GM23338 (cell line): ENCODE measurements at regions not wholly inside any gene's neighbourhood (a gene's known extent, or its start where the extent isn't known, plus 50 kb on each side); places are given as distances from the start of the nearest gene placed in this dataset.

ENCODE experiments used
- ATAC-seq: fragments of 200-7000 bp; cut with Tn5 transposase; 3 replicates; pipeline ENCODE4 v1.9.1; 2020
- DNase-seq: peaks from one replicate; pipeline ENCODE4 v3.0.0-alpha.2; 2015; ENCODE audit warnings: low spot score
- H2AFZ ChIP-seq: fragments of 200-600 bp; sonication (generic); 2 replicates; pipeline ENCODE4 v1.8.0; 2016; ENCODE audit warnings: antibody characterized with exemption, mild to moderate bottlenecking, moderate library complexity
- H3F3A ChIP-seq: fragments of 200-600 bp; sonication (generic); replicated peaks from 2 replicates; pipeline ENCODE4 v1.8.0; 2017; ENCODE audit warnings: antibody characterized with exemption, mixed run types, low read depth
- H3K27ac ChIP-seq: fragments of 200-600 bp; sonication (generic); 2 replicates; pipeline ENCODE4 v1.6.1; 2016; ENCODE audit warnings: low read depth
- H3K27me3 ChIP-seq: fragments of 200-600 bp; sonication (generic); 2 replicates; pipeline ENCODE4 v1.8.0; 2016; ENCODE audit warnings: mild to moderate bottlenecking, mixed run types, moderate library complexity; ENCODE audit not compliant: insufficient read depth
- H3K36me3 ChIP-seq: fragments of 200-600 bp; sonication (generic); 2 replicates; pipeline ENCODE4 v1.8.0; 2016; ENCODE audit warnings: mild to moderate bottlenecking; ENCODE audit not compliant: insufficient read depth
- H3K4me1 ChIP-seq: fragments of 200-600 bp; sonication (generic); 2 replicates; pipeline ENCODE4 v1.8.0; 2016; ENCODE audit warnings: mild to moderate bottlenecking, moderate library complexity; ENCODE audit not compliant: insufficient read depth
- H3K4me2 ChIP-seq: fragments of 200-600 bp; sonication (generic); 2 replicates; pipeline ENCODE4 v1.7.1; 2017; ENCODE audit warnings: mixed run types
- H3K4me3 ChIP-seq: fragments of 200-600 bp; sonication (generic); 2 replicates; pipeline ENCODE4 v1.6.1; 2016; ENCODE audit warnings: mixed run types
- H3K79me2 ChIP-seq: fragments of 200-600 bp; sonication (generic); replicated peaks from 2 replicates; pipeline ENCODE4 v1.8.0; 2017; ENCODE audit warnings: mild to moderate bottlenecking; ENCODE audit not compliant: insufficient read depth
- H3K9me2 ChIP-seq: fragments of 200-600 bp; sonication (generic); 2 replicates; pipeline ENCODE4 v1.8.0; 2017; ENCODE audit not compliant: insufficient read depth
- H4K20me1 ChIP-seq: fragments of 200-600 bp; sonication (generic); replicated peaks from 2 replicates; pipeline ENCODE4 v1.8.0; 2017; ENCODE audit warnings: mild to moderate bottlenecking; ENCODE audit not compliant: insufficient read depth
- H3K27ac Mint-ChIP-seq: 2 replicates; pipeline ENCODE4 v1.8.0; 2020; ENCODE audit warnings: inconsistent platforms, mild to moderate bottlenecking, moderate library complexity, mixed read lengths
- H3K27me3 Mint-ChIP-seq: 3 replicates; pipeline ENCODE4 v1.8.0; 2022; ENCODE audit warnings: low read depth, mild to moderate bottlenecking, moderate library complexity, mixed read lengths, inconsistent platforms; ENCODE audit not compliant: insufficient read depth, poor library complexity
- H3K36me3 Mint-ChIP-seq: 3 replicates; pipeline ENCODE4 v1.8.0; 2021; ENCODE audit warnings: low read depth, mild to moderate bottlenecking, inconsistent platforms, moderate library complexity, mixed read lengths
- H3K4me1 Mint-ChIP-seq: 3 replicates; pipeline ENCODE4 v1.8.0; 2020; ENCODE audit warnings: mild to moderate bottlenecking, inconsistent platforms, mixed read lengths
- H3K4me3 Mint-ChIP-seq: 3 replicates; pipeline ENCODE4 v1.8.0; 2021; ENCODE audit warnings: moderate library complexity, mild to moderate bottlenecking, inconsistent platforms, mixed read lengths
- H3K9me3 Mint-ChIP-seq: 3 replicates; pipeline ENCODE4 v1.8.0; 2020; ENCODE audit warnings: moderate library complexity, mild to moderate bottlenecking, inconsistent platforms, mixed read lengths
- CREB1 ChIP-seq: fragments of 250-450 bp; sonication (Bioruptor Pico); IDR thresholded peaks from 2 replicates; pipeline ENCODE4 v1.5.0; 2020; ENCODE audit warnings: low read depth, mild to moderate bottlenecking, moderate library complexity
- EZH2phosphoT487 ChIP-seq: fragments of 200-600 bp; sonication (generic); IDR thresholded peaks from one replicate; pipeline ENCODE4 v1.8.1; 2018; ENCODE audit warnings: antibody characterized with exemption; ENCODE audit not compliant: unreplicated experiment
- JUNB ChIP-seq: IDR thresholded peaks from one replicate; pipeline ENCODE4 v1.6.1; 2016; ENCODE audit warnings: antibody characterized with exemption; ENCODE audit not compliant: unreplicated experiment
- NANOG ChIP-seq: IDR thresholded peaks from 2 replicates; pipeline ENCODE4 v1.6.1; 2016; ENCODE audit warnings: antibody characterized with exemption, borderline replicate concordance
- REST ChIP-seq: IDR thresholded peaks from one replicate; pipeline ENCODE4 v1.6.1; 2018; ENCODE audit warnings: antibody characterized with exemption; ENCODE audit not compliant: unreplicated experiment
- ZNF114 ChIP-seq: fragments of 250-450 bp; sonication (Bioruptor Pico); IDR thresholded peaks from 2 replicates; pipeline ENCODE4 v1.5.0; 2020; ENCODE audit warnings: mild to moderate bottlenecking, moderate library complexity
- ZNF462 ChIP-seq: fragments of 250-450 bp; sonication (Bioruptor Pico); IDR thresholded peaks from 2 replicates; pipeline ENCODE4 v1.5.0; 2020; ENCODE audit warnings: mild to moderate bottlenecking, moderate library complexity

DNA sequence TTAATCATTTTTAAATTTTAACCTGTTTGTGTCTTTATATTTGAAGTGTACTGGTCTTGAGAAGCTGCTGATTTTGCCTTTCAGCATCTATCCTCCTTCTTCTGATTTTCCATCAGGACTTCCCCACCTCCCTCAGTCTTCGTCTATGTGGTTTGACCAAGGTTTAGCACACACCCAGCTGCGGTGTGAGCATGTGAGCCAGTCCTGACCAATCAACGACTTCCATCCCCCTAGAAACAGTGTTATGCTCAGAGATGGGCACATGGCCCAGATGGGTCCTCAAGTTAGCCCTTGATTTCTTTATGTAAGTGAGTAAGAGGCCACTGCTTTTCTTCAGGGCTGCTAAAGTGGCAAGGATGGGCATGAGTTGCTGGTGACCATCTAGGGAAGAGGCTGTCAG, 190.8 kb downstream of the MATN1 start:
- H3K9me2 ChIP-seq = no peaks in the 10 kb centered on the region
- H3K4me1 Mint-ChIP-seq = peaks cover 2% of the 10 kb centered on the region; the same call in 2 of the 3 replicates
- H2AFZ ChIP-seq = 0 out of 2 replicates have a peak overlapping the region, but pooled peaks have one; percentile 7
- no peaks in the 10 kb centered on the region for H4K20me1 ChIP-seq
- H3K27ac ChIP-seq = no peak overlapping the region
- TF ChIP-seq JUNB (no peak), ZNF114 (CRISPR knock-in tag) (no peak), ZNF462 (CRISPR knock-in tag) (no peak)
- H3K79me2 ChIP-seq = no peaks in the 10 kb centered on the region
- no peak overlapping the region for H3K4me3 ChIP-seq
- H3K36me3 Mint-ChIP-seq = no peaks in the 10 kb centered on the region
- no peaks in the 10 kb centered on the region for H3K27me3 ChIP-seq
- ATAC-seq = no peak
- H3K4me2 ChIP-seq = no peak overlapping the region
- H3K27me3 Mint-ChIP-seq = no peaks in the 10 kb centered on the region
- H3F3A ChIP-seq = no peaks in the 10 kb centered on the region
- H3K27ac Mint-ChIP-seq = no peak overlapping the region
- no peak overlapping the region for H3K4me3 Mint-ChIP-seq
- no peaks in the 10 kb centered on the region for H3K36me3 ChIP-seq
- DNase-seq = no peak
- no peaks in the 10 kb centered on the region for H3K4me1 ChIP-seq
- H3K9me3 Mint-ChIP-seq = peaks cover 6% of the 10 kb centered on the region; the same call in 1 of the 3 replicates

- H3K9me2 ChIP-seq = no peaks in the 10 kb centered on the region
- H2AFZ ChIP-seq = peak overlapping the region; percentile 87
- H3K27ac ChIP-seq = no peak overlapping the region
- H3K36me3 Mint-ChIP-seq = no peaks in the 10 kb centered on the region
- no peak for TF ChIP-seq CREB1 (CRISPR knock-in tag)
- no peak for TF ChIP-seq EZH2phosphoT487
- no peak for TF ChIP-seq JUNB
- TF ChIP-seq REST = no peak
- no peak for TF ChIP-seq NANOG
- no peak for ATAC-seq
- no peaks in the 10 kb centered on the region for H3K27me3 ChIP-seq
- no peak for DNase-seq
- no peak overlapping the region for H3K4me2 ChIP-seq
- no peaks in the 10 kb centered on the region for H3K27me3 Mint-ChIP-seq
- H3K4me3 ChIP-seq = no peak overlapping the region
- no peaks in the 10 kb centered on the region for H3K36me3 ChIP-seq
- H3K4me1 Mint-ChIP-seq = peaks cover 6% of the 10 kb centered on the region
- no peaks in the 10 kb centered on the region for H3K79me2 ChIP-seq
- peak overlapping the region; percentile 86 for H3K27ac Mint-ChIP-seq
- no peak overlapping the region for H3K4me3 Mint-ChIP-seq
- no peaks in the 10 kb centered on the region for H3K4me1 ChIP-seq
- peaks cover 2% of the 10 kb centered on the region; the same call in 1 of the 3 replicates for H3K9me3 Mint-ChIP-seq
- H3F3A ChIP-seq = no peaks in the 10 kb centered on the region
- no peaks in the 10 kb centered on the region for H4K20me1 ChIP-seq
These were observed 195.8 kb downstream of the MATN1 start for GRCh38 chr1:30527511-30528140.
